ENCODE measurements at regions not wholly inside any gene's neighbourhood (a gene's known extent, or its start where the extent isn't known, plus 50 kb on each side); places are given as distances from the start of the nearest gene placed in this dataset.
A peak's percentile ranks its signal among the peaks of the same experiment; 100 is the strongest.

DNA sequence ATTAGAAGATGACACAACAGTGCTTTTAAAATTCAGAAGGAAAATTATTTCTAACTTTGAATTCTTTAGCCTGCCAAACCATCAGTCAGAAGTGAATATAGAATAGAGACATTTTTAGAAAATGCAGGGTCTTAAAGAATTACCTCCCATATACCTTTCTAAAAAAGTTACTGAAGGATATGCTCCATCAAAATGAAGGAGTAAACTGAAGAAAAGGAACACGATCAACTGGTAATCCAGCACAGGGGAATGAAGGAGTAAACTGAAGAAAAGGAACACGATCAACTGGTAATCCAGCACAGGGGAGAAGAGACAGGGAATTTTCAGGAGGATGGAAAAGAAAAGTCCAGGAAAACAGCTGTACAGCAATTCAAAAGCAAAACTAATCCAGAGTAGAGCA lies 75.4 kb upstream of the LDLRAD3 start:
- H3K27ac ChIP-seq, result no peak overlapping the region
- no peaks in the 10 kb centered on the region for H3K4me1 ChIP-seq
- intact Hi-C loops (cut with DNase I), result no loop called here
- no peaks in the 10 kb centered on the region for H3K36me3 ChIP-seq
- TF ChIP-seq POLR2AphosphoS5 (IDR thresholded peaks at IDR 0.05; ENCODE audit: insufficient read depth in 1 of 2, low read depth in 1 of 2), result no peak
- TF ChIP-seq, protein P1, sequence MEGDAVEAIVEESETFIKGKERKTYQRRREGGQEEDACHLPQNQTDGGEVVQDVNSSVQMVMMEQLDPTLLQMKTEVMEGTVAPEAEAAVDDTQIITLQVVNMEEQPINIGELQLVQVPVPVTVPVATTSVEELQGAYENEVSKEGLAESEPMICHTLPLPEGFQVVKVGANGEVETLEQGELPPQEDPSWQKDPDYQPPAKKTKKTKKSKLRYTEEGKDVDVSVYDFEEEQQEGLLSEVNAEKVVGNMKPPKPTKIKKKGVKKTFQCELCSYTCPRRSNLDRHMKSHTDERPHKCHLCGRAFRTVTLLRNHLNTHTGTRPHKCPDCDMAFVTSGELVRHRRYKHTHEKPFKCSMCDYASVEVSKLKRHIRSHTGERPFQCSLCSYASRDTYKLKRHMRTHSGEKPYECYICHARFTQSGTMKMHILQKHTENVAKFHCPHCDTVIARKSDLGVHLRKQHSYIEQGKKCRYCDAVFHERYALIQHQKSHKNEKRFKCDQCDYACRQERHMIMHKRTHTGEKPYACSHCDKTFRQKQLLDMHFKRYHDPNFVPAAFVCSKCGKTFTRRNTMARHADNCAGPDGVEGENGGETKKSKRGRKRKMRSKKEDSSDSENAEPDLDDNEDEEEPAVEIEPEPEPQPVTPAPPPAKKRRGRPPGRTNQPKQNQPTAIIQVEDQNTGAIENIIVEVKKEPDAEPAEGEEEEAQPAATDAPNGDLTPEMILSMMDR (IDR thresholded peaks at IDR 0.05), result no peak
- no peak overlapping the region for H3K4me3 ChIP-seq
- DNase-seq (ENCODE audit: extremely low spot score in 2 of 2), result no peak
- peaks cover 5% of the 10 kb centered on the region for H3K9me3 ChIP-seq
- no peaks in the 10 kb centered on the region for H3K27me3 ChIP-seq

DNA sequence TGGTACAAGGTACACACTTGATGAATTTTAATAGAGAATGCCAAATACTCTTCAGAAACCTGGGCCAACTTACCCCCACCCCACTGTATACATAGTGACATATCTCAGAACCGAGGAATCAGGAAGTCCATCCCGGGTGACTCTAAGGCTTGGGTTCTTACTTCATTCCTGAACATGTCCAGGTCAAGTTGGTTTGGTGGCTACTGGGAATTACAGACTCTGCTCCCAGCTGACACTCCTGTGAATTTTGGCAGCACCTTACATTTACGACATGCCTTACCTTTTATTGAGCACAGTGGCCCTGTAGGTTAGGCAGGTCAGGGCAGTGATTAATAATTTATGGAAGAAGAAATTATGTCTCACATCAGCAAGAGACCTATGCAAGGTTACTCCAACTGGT lies 70.1 kb upstream of the LDLRAD3 start:
- TF ChIP-seq POLR2A (IDR thresholded peaks at IDR 0.05) (no peak), POLR2AphosphoS5 (IDR thresholded peaks at IDR 0.05; ENCODE audit: insufficient read depth in 1 of 2, low read depth in 1 of 2) (no peak)
- TF ChIP-seq, protein P1 (IDR thresholded peaks at IDR 0.05), result no peak
- Histone ChIP-seq H3K4me1 (no peaks in the 10 kb centered on the region), H3K27me3 (no peaks in the 10 kb centered on the region), H3K27ac (no peak overlapping the region), H3K9me3 (no peaks in the 10 kb centered on the region), H3K4me3 (no peak overlapping the region), H3K36me3 (no peaks in the 10 kb centered on the region)
- intact Hi-C loops (cut with DNase I), result no loop called here
- DNase-seq (ENCODE audit: extremely low spot score in 2 of 2), result peak in 1 of 2 donors; percentile 10

DNA sequence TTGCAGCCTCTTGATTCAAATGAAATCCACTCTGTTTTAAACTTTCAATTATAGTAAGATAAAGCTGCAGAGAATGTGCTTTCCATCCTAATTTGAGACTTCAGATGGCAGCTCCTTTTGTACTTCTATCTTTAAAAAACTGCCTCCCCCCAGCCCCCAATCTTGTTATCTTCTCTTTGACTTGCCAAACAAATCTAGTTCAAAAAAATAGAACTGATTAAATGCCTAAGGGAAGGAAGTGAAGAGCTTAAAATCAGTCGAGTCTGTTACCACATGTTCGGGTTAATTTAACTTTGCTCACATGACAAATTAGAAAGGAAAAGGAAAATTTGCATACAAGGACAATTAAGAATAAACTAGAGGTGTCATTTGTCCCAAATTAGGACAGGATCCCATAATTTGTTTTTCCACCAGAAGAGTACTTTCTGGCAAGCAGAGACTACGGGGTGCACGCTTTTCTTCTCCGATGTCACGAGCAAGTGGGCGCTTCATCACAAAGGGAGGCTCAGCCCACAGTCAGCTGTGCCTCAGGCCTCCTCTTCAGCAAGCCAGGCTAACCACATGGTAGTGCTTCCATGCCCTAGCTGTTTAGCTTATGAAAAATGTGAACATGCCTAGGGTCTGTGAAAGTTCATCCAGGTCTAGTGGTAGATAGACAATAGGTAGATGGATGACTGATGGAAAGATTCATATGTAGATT lies 69.0 kb upstream of the LDLRAD3 start:
- Histone ChIP-seq H3K4me1 (no peaks in the 10 kb centered on the region), H3K36me3 (no peaks in the 10 kb centered on the region), H3K4me3 (no peak overlapping the region), H3K9me3 (no peaks in the 10 kb centered on the region), H3K27me3 (no peaks in the 10 kb centered on the region), H3K27ac (no peak overlapping the region)
- intact Hi-C loops (cut with DNase I), result no loop called here
- peak in 1 of 2 donors; percentile 3 for DNase-seq (ENCODE audit: extremely low spot score in 2 of 2)
- TF ChIP-seq, protein P1 (IDR thresholded peaks at IDR 0.05), result no peak
- TF ChIP-seq POLR2A (IDR thresholded peaks at IDR 0.05), result no peak

DNA sequence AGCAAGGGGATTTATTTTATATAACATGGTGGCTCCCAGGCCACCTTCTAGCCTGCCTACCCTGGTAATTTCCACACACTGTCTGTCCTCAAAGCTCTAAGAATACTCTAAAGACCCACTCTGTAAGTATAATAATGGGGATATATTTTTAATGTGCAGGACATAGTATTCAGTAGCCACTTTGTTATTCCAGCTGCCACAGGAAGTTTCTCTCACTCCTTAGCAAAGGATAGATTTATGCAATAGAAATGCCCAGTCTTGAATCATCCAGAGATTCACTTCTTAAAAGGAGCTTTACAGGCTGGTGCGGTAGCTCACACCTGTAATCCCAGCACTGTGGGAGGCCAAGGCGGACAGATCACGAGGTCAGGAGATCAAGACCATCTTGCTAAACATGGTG lies 68.4 kb upstream of the LDLRAD3 start:
- Histone ChIP-seq H3K27me3 (no peaks in the 10 kb centered on the region), H3K4me1 (no peaks in the 10 kb centered on the region), H3K9me3 (no peaks in the 10 kb centered on the region), H3K4me3 (no peak overlapping the region), H3K27ac (no peak overlapping the region), H3K36me3 (no peaks in the 10 kb centered on the region)
- intact Hi-C loops (cut with DNase I), result no loop called here
- no peak for DNase-seq (ENCODE audit: extremely low spot score in 2 of 2)
- TF ChIP-seq, protein P1 (IDR thresholded peaks at IDR 0.05), result no peak
- TF ChIP-seq POLR2A (IDR thresholded peaks at IDR 0.05) (no peak), POLR2AphosphoS5 (IDR thresholded peaks at IDR 0.05; ENCODE audit: insufficient read depth in 1 of 2, low read depth in 1 of 2) (no peak)

DNA sequence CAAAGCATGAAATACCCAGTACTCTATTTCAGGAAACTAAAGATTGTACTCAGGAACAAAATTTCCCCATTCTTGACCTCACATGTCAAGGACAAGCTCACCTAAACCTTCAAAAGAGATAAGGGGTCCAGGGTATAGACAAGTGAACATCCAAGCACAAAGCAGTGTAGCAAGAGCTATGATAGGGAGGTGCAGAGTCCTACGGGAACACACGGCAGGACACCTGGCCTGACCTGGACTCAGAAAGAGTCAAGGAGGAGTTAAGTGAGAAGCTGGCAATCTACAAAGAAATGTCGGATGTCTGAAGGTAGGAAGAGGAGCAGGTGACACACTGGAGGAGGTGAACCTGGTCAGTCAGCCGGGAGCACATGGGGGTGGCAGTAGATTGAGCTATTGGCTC lies 67.1 kb upstream of the LDLRAD3 start:
- intact Hi-C loops (cut with DNase I), result no loop called here
- Histone ChIP-seq H3K4me1 (no peaks in the 10 kb centered on the region), H3K9me3 (no peaks in the 10 kb centered on the region), H3K27me3 (no peaks in the 10 kb centered on the region), H3K36me3 (no peaks in the 10 kb centered on the region), H3K4me3 (no peak overlapping the region), H3K27ac (no peak overlapping the region)
- DNase-seq (ENCODE audit: extremely low spot score in 2 of 2), result no peak
- TF ChIP-seq POLR2A (IDR thresholded peaks at IDR 0.05), result no peak
- TF ChIP-seq, protein P1 (IDR thresholded peaks at IDR 0.05), result no peak
